NCI-H1417 treated with DMSO at 0.1 percent for 48 hours (cell line): ENCODE measurements at regions not wholly inside any gene's neighbourhood (a gene's known extent, or its start where the extent isn't known, plus 50 kb on each side); places are given as distances from the start of the nearest gene placed in this dataset.
A peak's percentile ranks its signal among the peaks of the same experiment; 100 is the strongest.
"Not testable (repeated sequence)": the region's sequence is repeated elsewhere in the genome, so short reads cannot be mapped to it uniquely, and the experiment has no call there.

ENCODE experiments used
- DNase-seq: peaks from one replicate; lab custom pipeline; 2025; lab: John Stamatoyannopoulos, UW

- peak; percentile 93 for DNase-seq
Observed at GRCh38 chr5:51172903-51173626, 210.2 kb upstream of the ISL1 start.

- DNase-seq: no peak
Observed at GRCh38 chr5:51181208-51181894, 201.9 kb upstream of the ISL1 start.

- DNase-seq: peak; percentile 90
Observed at GRCh38 chr5:51185850-51186329, 197.4 kb upstream of the ISL1 start.

GRCh38 chr5:51188001-51188591 is 195.2 kb upstream of the ISL1 start:
- DNase-seq: peak; percentile 7

GRCh38 chr5:51194671-51195070 is 188.6 kb upstream of the ISL1 start:
- DNase-seq: peak; percentile 71

- DNase-seq: no peak
Observed at GRCh38 chr5:51201024-51201423, 182.2 kb upstream of the ISL1 start.

- DNase-seq: no peak
Observed at GRCh38 chr5:51201708-51202107, 181.5 kb upstream of the ISL1 start.

GRCh38 chr5:51202161-51202560 is 181.1 kb upstream of the ISL1 start:
- no peak for DNase-seq

- no peak for DNase-seq
Observed at GRCh38 chr5:51203598-51203997, 179.7 kb upstream of the ISL1 start.

- DNase-seq: no peak
Observed at GRCh38 chr5:51208296-51208695, 175.0 kb upstream of the ISL1 start.

- DNase-seq: no peak
Observed at GRCh38 chr5:51214746-51215145, 168.5 kb upstream of the ISL1 start.

- DNase-seq: no peak
Observed at GRCh38 chr5:51225789-51226742, 157.2 kb upstream of the ISL1 start.

- DNase-seq: no peak
Observed at GRCh38 chr5:51227963-51228470, 155.2 kb upstream of the ISL1 start.

- DNase-seq: no peak
Observed at GRCh38 chr5:51230336-51230735, 152.9 kb upstream of the ISL1 start.

GRCh38 chr5:51242456-51242855 is 140.8 kb upstream of the ISL1 start:
- no peak for DNase-seq

GRCh38 chr5:51250957-51251356 is 132.3 kb upstream of the ISL1 start:
- not testable (repeated sequence) for DNase-seq

- no peak for DNase-seq
Observed at GRCh38 chr5:51271261-51271660, 112.0 kb upstream of the ISL1 start.

GRCh38 chr5:51273021-51273420 is 110.2 kb upstream of the ISL1 start:
- DNase-seq: no peak

- DNase-seq: no peak
Observed at GRCh38 chr5:51273871-51274270, 109.4 kb upstream of the ISL1 start.

GRCh38 chr5:51275428-51275827 is 107.8 kb upstream of the ISL1 start:
- no peak for DNase-seq

- no peak for DNase-seq
Observed at GRCh38 chr5:51276250-51276649, 107.0 kb upstream of the ISL1 start.

- no peak for DNase-seq
Observed at GRCh38 chr5:51278539-51278938, 104.7 kb upstream of the ISL1 start.
